AG09319 (cell line): ENCODE measurements at regions not wholly inside any gene's neighbourhood (a gene's known extent, or its start where the extent isn't known, plus 50 kb on each side); places are given as distances from the start of the nearest gene placed in this dataset.

Experiments used
- DNase-seq: peaks from one replicate; pipeline ENCODE4 v3.0.0-alpha.2; 2010; ENCODE audit warnings: low read depth; ENCODE audit errors: extremely low read depth
- TF ChIP-seq, protein P1 (sequence below): IDR thresholded peaks from 2 replicates; pipeline ENCODE4 v1.5.1; 2011; ENCODE audit warnings: low read depth, mild to moderate bottlenecking, inconsistent platforms, low read length, moderate library complexity

GRCh38 chr6:12410946-12411345 lies 120.8 kb downstream of the EDN1 start:
- TF ChIP-seq, protein P1, sequence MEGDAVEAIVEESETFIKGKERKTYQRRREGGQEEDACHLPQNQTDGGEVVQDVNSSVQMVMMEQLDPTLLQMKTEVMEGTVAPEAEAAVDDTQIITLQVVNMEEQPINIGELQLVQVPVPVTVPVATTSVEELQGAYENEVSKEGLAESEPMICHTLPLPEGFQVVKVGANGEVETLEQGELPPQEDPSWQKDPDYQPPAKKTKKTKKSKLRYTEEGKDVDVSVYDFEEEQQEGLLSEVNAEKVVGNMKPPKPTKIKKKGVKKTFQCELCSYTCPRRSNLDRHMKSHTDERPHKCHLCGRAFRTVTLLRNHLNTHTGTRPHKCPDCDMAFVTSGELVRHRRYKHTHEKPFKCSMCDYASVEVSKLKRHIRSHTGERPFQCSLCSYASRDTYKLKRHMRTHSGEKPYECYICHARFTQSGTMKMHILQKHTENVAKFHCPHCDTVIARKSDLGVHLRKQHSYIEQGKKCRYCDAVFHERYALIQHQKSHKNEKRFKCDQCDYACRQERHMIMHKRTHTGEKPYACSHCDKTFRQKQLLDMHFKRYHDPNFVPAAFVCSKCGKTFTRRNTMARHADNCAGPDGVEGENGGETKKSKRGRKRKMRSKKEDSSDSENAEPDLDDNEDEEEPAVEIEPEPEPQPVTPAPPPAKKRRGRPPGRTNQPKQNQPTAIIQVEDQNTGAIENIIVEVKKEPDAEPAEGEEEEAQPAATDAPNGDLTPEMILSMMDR: no peak
- no peak for DNase-seq

DNA sequence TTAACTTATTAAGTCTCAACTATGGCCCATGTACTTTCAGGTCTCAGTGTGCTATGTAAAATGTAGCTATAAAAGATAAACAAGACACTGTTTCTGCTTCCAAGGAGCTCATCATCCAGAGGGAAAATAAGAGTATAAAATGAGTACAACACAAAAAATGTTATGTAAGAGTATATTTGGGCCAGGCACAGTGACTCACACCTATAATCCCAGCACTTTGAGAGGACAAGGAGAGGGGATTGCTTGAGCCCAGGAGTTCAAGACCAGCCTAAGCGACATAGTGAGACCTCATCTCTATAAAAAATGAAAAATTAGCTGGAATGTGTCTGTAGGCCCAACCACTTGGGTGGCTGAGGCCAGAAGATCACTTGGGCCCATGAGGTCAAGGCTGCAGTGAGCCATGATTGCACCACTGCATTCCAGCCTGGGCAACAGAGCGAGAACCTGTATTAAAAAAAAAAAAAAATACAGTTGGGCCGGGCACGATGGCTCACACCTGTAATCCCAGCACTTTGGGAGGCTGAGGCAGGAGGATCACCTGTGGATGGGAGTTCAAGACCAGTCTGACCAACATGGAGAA lies 124.0 kb downstream of the EDN1 start:
- no peak for DNase-seq
- TF ChIP-seq, protein P1: no peak

- TF ChIP-seq, protein P1: no peak
- no peak for DNase-seq
These were observed 125.9 kb downstream of the EDN1 start for GRCh38 chr6:12415980-12416598.

DNA sequence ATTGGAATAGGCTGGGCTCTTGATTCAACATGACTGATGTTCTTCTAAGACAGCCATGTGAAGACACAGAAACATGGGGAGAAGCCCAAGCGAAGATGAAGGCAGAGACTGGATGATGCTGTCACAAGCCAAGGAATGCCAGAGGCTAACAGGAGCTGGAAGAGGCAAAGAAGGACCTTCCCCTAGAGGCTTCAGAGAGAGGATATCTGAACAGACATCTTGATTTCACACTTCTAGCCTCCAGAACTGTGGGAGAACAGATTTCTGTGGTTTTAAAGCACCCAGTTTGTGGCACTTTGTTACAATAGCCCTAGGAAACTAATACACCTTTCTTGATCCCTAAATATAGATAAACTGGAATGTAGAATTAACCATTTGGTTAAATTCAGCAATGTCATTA lies 127.0 kb downstream of the EDN1 start:
- DNase-seq: no peak
- TF ChIP-seq, protein P1: no peak

- TF ChIP-seq, protein P1: no peak
- no peak for DNase-seq
These were observed 128.8 kb downstream of the EDN1 start for GRCh38 chr6:12418946-12419345.

DNA sequence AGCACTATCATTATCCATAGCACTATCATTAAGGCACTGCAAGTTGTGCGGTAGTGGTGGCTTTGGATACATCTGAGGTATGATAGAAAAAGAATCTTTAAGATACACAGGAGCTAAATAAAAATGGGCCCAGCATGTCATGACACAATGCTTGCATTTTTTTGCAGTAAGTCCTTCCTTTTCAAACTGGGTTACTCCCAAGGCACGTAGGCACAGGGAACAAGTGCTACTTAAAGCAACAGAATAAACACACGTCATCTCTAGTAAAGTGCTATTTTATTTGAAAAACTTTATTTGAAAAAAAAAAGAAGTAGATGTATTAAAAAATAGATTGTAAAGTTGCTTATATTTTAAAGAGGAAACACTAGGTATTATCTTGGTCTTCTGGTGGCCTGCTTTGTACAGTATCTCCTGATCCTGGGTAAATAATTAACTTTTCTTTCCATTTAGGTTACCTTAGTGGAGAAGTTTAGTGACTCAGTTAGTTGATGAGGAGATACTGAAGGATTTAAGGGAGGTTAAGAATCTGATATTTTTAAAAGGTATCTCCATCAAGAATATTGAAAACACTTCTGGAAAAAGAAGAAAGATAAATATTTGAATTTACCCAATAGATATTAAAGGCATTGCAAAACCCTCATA lies 129.6 kb downstream of the EDN1 start:
- no peak for DNase-seq
- TF ChIP-seq, protein P1: no peak

- TF ChIP-seq, protein P1: no peak
- no peak for DNase-seq
These were observed 130.5 kb downstream of the EDN1 start for GRCh38 chr6:12420626-12421025.
